ENCODE measurements at regions not wholly inside any gene's neighbourhood (a gene's known extent, or its start where the extent isn't known, plus 50 kb on each side); places are given as distances from the start of the nearest gene placed in this dataset.

GRCh38 chr16:72369274-72369673 is 197.3 kb upstream of the PMFBP1 start:
- TF ChIP-seq, protein P1, sequence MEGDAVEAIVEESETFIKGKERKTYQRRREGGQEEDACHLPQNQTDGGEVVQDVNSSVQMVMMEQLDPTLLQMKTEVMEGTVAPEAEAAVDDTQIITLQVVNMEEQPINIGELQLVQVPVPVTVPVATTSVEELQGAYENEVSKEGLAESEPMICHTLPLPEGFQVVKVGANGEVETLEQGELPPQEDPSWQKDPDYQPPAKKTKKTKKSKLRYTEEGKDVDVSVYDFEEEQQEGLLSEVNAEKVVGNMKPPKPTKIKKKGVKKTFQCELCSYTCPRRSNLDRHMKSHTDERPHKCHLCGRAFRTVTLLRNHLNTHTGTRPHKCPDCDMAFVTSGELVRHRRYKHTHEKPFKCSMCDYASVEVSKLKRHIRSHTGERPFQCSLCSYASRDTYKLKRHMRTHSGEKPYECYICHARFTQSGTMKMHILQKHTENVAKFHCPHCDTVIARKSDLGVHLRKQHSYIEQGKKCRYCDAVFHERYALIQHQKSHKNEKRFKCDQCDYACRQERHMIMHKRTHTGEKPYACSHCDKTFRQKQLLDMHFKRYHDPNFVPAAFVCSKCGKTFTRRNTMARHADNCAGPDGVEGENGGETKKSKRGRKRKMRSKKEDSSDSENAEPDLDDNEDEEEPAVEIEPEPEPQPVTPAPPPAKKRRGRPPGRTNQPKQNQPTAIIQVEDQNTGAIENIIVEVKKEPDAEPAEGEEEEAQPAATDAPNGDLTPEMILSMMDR (conservative IDR thresholded peaks at IDR 0.05): no peak
- no peak overlapping the region for H3K27ac ChIP-seq

DNA sequence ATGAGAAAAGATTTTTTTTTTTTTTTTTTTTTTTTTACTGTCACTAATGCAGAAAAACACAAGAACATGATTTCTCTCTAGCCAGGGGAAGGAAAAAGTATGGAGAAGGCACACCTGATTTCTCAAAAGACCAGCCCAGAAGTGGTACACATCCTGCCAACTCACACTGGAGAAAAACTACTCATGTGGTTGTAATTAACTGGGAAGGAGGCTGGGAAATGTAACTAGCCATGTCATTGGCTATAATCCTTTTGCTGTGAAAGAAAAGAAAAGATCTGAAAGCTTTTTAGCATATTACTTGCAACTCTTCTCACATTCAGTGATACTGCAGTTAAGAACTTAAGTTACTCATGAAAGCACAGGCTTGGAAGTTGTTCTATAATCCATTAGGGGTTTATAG is 195.9 kb upstream of the PMFBP1 start:
- H3K27ac ChIP-seq: no peak overlapping the region
- TF ChIP-seq, protein P1 (conservative IDR thresholded peaks at IDR 0.05): no peak

GRCh38 chr16:72362973-72363372 is 191.0 kb upstream of the PMFBP1 start:
- TF ChIP-seq, protein P1 (conservative IDR thresholded peaks at IDR 0.05): no peak
- no peak overlapping the region for H3K27ac ChIP-seq

DNA sequence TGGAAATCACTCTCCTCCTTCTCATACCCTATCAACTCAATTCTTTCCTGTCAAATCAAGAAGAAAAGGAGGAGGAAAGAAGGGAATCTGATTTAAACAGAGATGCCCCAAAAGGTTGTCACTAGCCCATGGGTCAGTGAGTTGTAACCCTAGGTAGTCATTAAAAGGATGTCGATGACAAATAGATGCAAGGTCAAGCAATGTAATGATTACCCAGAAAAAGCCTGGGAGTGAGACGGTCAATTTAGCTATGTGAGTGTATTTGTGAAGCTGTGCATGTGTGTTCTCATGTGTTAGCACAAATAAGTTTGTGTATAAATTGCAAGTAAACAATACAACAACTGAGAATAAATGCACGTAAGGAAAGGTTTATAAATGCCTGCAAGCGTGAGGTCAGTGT is 190.5 kb upstream of the PMFBP1 start:
- TF ChIP-seq, protein P1 (conservative IDR thresholded peaks at IDR 0.05): no peak

DNA sequence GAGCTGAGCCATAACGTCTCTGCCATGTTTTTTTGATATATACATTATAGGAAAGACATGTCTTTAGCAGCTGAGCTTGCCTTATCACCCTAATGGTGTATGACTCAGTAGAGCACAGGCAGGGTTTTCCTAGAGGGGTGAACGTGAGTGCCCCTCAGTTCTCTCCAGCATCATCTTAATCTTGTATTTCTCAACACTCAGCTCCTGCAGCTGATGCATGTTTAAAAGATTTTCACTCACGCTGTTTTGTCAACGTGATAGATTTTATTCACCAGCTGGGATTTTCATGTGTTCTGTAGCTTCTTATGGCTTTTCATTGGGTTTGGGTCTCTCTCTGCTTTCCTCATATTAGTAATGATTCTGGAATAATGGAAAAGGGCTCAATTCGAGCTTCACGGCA is 186.0 kb upstream of the PMFBP1 start:
- no peak overlapping the region for H3K27ac ChIP-seq
- TF ChIP-seq, protein P1 (conservative IDR thresholded peaks at IDR 0.05): no peak

More for the DNA sequence above, 190.5 kb upstream of the PMFBP1 start:
- no peak overlapping the region for H3K27ac ChIP-seq

- TF ChIP-seq, protein P1 (conservative IDR thresholded peaks at IDR 0.05): no peak
- no peak overlapping the region for H3K27ac ChIP-seq
These were observed 183.6 kb upstream of the PMFBP1 start for GRCh38 chr16:72355561-72355960.

GRCh38 chr16:72349719-72350118 is 177.8 kb upstream of the PMFBP1 start:
- H3K27ac ChIP-seq: no peak overlapping the region
- TF ChIP-seq, protein P1 (conservative IDR thresholded peaks at IDR 0.05): no peak

GRCh38 chr16:72332926-72333325 is 161.0 kb upstream of the PMFBP1 start:
- TF ChIP-seq, protein P1 (conservative IDR thresholded peaks at IDR 0.05): no peak
- H3K27ac ChIP-seq: no peak overlapping the region
